HG03064 (cell line): ENCODE measurements at regions not wholly inside any gene's neighbourhood (a gene's known extent, or its start where the extent isn't known, plus 50 kb on each side); places are given as distances from the start of the nearest gene placed in this dataset.

Source experiments
- ATAC-seq: cut with Tn5 transposase; IDR thresholded peaks from one replicate; pipeline ENCODE4 v1.9.1; 2021; ENCODE audit warnings: low read depth; ENCODE audit not compliant: unreplicated experiment

- no peak for ATAC-seq
Measured at GRCh38 chr4:13260513-13260912, 223.6 kb downstream of the RAB28 start.

- no peak for ATAC-seq
Measured at GRCh38 chr4:13250263-13250662, 233.9 kb downstream of the RAB28 start.

DNA sequence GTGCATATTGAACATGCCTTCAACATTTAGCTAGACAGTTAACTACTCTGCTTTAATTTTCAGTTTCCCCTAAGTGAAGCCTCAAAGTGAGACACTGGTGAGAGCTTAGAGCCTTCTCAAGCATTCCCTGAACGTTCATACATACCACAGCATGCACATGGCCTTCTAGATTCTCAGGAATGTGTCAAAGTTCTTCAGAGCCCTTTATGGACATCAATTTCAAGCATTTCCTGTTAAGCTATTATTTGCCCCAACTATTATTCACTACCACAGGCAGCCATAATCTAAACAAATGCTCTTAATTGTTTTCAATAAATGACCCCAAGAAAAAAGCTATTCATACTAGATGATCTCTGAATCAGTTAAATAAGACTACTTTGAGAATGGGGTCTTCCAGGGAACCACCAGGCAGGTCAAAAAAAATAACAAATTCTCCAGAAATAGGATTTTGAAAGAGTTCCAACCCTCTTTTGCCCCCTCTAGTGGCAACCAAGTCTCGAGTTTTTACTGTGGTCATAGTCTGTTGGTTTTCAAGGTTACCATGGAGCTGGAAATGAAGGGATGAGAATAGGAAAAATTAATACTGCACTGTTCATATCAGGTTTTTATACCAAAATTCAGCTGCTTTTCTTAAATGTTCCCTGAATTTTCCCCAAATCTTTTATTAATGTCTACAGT is 235.4 kb downstream of the RAB28 start:
- ATAC-seq = no peak

GRCh38 chr4:13246107-13246506 is 238.0 kb downstream of the RAB28 start:
- ATAC-seq = no peak

- ATAC-seq = no peak
Measured at GRCh38 chr4:13244444-13244843, 239.7 kb downstream of the RAB28 start.

DNA sequence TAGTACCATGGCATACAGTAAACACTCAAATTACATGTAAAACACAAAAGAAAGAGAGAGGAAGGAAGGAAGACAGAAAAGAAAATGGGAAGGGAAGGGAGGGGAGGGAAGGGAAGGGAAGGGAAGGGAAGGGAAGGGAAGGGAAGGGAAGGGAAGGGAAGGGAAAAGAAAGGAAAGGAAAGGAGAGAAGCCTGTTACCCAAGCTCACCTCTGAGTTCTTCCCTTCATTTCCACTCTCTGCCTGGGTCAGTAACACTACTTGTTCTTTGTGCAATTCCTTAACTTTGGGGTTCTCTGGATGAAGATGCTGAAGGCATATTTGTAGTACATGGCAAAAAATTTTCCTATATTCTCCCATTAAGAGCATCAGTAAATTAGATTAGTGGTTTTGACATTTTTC is 241.0 kb downstream of the RAB28 start:
- ATAC-seq = no peak

DNA sequence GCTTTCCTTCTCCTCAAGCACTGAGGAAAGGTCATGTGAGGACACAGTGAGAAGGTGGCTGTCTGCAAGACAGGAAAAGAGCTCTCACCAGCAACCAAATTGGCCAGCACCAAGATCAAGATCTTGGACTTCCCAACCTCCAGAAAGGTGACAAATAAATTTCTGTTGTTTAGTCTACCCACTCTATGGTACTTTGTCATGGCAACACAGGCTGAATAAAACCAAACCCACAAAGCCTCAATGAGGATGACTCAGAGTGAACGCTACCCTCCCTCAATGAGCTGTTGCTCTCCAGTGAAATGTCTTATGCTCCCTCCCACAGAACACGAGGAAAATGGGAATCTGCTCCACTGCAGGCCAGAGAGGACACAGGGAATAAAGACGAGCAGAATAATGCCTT is 244.1 kb downstream of the RAB28 start:
- no peak for ATAC-seq

DNA sequence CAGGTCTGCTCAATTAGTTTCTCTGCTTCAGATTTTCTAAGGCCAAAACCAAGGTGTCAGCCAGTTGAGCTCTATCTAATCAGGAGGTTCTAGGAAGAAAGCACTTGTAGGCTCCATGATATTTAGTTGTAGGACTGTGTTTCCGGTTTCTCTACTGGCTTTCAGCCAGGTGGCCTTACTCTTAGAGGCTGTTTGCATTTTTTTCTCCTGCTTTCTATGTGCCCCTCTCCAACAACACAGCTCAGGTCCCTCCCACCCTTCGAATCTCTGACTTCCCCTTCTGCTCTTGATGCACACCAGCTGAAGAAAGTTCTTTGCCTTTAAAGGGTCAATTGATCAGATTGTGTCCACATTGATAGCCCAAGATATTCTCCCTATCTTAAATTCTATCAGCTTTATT is 245.2 kb downstream of the RAB28 start:
- ATAC-seq = no peak

DNA sequence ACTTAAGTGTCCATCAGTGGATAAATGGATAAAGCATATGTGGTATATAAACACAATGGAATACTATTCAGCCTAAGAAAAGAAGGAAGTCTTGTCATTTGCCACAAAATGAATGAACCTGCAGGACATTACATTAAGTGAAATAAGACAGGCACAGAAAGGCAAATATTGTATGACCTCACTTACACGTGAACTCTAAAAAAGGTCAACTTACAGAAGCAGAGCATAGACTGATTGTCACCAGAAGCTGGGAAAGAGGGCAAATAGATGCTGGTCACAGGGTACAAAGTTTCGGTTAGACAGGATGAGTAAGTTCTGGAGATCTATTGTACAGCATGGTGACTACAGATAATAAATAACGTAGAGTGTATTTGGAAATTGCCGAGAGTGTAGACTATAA is 247.7 kb downstream of the RAB28 start:
- ATAC-seq = no peak

DNA sequence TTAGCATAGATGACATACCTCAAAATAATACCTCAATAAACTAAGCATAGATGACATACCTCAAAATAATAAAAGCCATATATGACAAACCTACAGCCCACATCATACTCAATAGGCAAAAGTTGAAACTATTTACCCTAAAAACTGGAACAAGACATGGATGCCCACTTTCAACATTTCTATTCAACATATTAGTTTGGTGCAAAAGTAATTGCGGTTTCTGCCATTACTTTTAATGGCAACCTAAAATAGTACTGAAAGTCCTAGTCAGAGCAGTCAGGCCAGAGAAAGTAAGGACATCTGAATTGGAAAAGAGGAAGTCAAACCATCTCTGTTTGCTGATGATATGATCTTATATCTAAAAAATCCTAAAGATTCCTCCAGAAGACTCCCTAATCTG is 250.4 kb downstream of the RAB28 start:
- no peak for ATAC-seq

GRCh38 chr4:13219971-13220370 is 264.2 kb downstream of the RAB28 start:
- ATAC-seq = no peak

- ATAC-seq = no peak
Measured at GRCh38 chr4:13218326-13218958, 265.7 kb downstream of the RAB28 start.

GRCh38 chr4:13215560-13215959 is 268.6 kb downstream of the RAB28 start:
- no peak for ATAC-seq

DNA sequence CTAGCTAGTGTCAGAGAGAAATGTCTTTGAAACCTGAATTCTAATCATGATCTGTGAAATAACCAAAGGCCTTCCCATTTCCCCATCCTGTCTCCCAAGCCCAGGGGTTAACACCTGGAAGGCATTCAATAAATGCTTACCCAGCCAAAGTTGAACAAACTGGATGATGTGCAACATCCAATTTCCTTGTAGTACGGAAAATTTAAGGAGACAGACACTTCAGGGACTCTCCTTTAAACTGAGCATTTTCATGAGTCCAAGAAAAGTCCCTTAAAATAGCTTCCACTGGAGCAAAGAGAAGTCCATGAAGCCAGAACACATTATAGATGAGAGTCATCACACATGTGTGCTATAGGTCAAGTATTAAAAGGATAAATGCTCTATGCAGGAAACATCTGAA is 271.2 kb downstream of the RAB28 start:
- no peak for ATAC-seq

GRCh38 chr4:13209600-13209999 is 274.5 kb downstream of the RAB28 start:
- no peak for ATAC-seq

DNA sequence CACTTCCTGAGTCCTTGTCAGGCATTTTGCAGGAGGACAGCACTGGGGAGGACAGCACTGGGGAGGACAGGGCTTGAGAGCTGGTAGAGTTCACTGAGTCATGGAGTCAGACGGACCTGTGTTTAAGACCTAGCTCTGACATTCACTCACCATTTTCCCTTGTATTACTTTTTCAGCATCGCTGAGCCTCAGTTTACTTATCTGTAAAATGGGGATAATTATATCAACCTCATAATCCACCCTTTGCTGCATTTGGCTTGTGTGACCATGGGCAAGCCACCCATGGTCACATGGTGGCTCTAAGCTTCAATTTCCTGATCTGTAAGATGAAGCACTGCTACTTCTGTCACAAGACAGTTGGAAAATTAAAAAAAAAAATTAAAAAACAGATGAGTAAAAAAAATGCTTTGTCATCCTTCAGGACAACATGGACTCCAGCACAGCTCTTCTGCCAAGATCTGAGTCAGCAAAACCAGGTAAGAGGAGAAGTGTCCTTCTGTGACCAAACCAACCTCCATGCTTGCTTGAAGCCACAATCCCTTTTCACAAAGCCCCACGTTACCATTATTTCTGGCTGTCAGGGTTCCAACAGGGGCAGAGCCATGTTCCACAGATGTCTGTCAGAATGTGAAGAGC is 275.5 kb downstream of the RAB28 start:
- no peak for ATAC-seq

- no peak for ATAC-seq
Measured at GRCh38 chr4:13207226-13207625, 276.9 kb downstream of the RAB28 start.

DNA sequence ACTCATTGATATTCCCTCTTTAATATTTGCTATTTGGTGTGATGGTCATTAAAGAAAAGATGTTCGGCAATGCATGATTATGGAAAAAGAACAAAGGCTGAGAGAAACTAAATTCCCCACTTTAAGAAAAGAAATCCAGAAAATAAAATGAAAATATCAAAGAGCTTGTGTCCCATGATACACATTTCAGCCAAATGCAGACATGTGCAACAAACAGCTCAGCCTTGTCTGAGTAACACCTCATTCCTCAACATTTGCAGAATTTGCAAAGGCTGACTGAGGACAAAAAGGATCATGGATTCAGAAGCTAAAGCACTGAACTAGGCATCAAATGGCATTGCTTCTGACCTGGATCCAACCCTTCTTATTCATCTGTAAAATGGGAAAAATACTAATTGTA is 281.0 kb downstream of the RAB28 start:
- no peak for ATAC-seq

DNA sequence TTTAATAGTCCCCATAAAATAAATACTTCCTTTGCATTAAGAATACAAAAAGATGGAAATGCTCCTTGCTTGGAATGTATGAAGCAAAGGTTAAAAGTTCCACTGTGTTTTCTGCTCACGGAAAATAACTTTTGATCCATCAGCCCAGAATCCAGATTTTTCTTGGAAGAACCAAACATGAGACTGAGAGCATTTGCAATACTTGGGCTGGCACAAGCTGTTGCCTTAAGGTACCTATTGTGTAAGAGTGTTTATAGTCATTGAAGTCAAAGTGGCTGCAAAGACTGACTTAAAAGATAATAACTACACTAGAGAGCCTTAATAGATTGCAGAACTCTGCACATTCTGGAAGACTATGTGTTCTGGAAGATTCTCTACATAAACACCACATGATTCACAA is 281.4 kb downstream of the RAB28 start:
- ATAC-seq = no peak

DNA sequence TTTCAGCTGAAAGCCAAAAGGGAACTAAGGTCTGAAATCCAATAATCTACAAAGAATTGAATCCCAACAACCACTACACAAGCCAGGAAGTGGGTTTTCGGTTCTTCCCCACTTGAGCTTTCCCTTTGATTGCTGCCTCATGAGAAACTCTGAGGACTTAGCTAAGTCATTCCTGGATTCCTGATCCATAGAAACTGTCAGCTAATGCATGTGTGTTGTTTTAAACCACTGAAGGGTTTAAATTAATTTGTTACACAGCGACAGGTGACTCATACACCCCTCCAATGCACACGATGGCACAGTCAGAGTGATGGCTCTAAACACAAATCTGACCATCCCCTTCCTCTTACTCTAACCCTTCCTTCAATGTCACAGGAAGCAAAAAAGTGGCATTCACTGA is 282.9 kb downstream of the RAB28 start:
- ATAC-seq = no peak

GRCh38 chr4:13196721-13197120 is 287.4 kb downstream of the RAB28 start:
- ATAC-seq = no peak

DNA sequence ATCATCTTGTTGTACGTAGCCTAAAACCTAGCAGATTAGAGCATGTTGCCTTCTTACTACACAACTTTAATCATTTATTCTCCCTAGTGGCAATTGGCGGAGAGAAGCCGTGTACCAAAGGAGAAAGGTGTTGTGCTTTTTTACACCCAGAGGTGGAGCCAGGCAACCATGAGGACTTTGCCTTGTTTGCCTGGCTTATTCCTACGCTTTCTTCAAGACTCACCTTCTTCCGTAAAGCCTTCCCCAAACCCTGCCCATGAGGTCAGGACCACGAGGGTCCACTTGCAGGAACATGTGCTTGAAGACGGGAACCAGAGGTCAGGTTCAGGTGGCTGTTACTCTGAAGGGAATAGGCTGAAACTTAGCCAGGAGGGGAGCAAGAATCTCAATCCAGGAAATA is 290.5 kb downstream of the RAB28 start:
- ATAC-seq = no peak
